Stimulated activated CD8-positive, alpha-beta memory T cell treated with anti-CD3 and anti-CD28 coated beads, Interleukin-2, amount 100 ng/mL, for 48 hours (primary cell): ENCODE measurements at regions not wholly inside any gene's neighbourhood (a gene's known extent, or its start where the extent isn't known, plus 50 kb on each side); places are given as distances from the start of the nearest gene placed in this dataset.
"Not testable (repeated sequence)": the region's sequence is repeated elsewhere in the genome, so short reads cannot be mapped to it uniquely, and the experiment has no call there.

Experiments
- DNase-seq, 2 donors: peaks; one replicate each; pipeline ENCODE4 v3.0.0-alpha.2; 2020; ENCODE audit warnings: low read depth in 2 of 2

DNA sequence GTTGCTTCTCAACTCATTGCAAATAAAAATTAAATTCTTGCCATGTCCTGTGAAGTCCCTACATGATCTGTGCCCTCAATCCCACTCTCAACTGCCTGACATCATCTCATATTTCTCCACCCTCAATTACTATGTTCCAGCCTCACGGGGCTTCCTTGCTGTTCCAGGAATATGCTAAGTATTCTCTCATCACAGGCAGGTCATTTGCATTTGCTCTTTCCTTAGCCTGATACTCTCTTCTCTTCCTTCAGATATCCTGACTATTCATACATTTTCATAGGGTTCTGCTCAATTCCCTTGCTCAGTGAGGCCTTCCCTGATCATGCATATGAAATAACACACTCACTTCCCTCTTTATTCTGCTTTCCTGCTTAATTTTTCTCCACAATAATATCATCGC, 135.1 kb upstream of the DAB2 start:
- DNase-seq: no peak

DNA sequence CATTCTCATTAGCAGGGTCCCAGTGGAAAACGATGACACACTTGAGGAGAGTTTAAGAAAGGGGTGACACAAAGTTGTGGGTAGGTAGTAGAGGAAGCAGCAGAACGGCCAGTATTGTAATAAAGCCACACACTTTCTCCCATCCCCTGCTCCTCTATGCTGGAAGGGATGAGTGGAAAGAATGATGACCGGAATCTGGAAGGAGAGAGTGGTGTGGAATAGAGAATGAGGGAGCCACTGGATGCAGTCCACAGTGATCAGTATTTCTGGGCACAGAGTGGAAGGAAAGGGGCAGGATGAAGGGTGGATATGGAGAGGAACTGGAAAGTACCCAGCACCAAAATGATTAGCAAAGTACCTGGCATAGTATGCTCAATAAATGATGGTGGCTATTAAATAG, 133.8 kb upstream of the DAB2 start:
- DNase-seq: no peak

DNA sequence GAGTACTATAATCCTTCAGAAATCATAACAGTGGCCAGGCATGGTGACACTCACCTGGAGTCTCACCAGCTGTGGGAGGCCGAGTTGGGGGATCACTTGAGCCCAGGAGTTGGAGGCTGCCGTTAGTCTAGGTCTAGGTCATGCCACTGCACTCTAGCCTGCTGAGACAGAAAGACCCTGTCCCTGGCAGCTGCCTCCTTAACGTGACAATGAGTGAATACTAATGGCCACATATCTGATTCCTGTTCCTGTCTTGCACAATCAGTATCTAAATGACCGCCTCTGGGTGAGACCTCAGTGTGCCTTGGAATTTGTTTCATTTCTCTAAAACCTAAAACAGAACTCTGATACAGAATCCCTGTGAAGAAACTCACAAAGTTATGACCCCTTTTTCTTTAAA, 131.0 kb upstream of the DAB2 start:
- DNase-seq: no peak

DNA sequence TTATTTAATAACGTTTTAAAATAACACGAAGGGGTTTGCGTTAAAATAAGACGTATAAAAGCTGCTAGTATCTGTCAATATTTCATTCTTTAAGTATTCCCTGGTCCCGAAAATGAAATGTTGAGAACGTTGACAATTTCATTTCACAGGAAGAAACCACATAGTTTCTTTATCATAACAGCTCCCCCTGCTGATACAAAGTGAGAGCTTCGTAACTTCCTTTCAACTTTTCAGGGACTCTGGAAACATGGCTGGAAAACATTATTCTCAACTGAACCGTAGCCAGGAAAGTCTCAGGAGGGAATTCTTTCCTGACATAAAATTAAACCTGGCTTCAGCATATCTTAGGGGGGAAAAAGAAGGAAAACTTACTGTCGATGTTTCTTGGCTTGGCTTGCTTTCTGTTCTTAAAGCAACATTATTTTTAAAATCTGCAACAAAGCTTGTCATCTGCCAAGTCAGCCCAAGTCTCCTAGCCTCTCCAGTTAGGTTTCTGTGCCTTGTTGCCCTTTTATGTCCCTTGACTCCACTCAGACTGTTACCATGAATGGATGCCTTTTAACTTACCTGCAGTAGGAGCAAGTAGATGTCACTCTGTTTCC, 122.9 kb upstream of the DAB2 start:
- no peak for DNase-seq

DNA sequence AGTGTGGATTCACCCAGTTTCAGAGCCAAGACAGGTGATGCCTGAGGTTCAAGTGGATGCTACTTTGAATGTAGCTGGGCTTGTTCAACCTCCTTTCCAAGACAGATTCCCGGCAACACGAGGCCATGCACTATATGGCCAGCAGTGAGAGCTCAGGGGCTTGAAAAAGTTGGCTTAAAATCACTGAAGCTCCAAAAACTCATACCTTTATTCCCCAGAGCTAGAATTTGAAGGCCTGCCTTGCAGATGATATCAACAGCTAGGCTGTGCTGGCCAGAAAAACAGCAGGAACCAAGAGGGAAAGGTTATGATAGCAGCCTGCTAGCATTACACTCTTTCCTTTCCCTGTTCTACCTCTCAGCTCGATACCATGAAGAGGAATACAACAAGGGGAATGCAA, 120.2 kb upstream of the DAB2 start:
- no peak for DNase-seq

DNA sequence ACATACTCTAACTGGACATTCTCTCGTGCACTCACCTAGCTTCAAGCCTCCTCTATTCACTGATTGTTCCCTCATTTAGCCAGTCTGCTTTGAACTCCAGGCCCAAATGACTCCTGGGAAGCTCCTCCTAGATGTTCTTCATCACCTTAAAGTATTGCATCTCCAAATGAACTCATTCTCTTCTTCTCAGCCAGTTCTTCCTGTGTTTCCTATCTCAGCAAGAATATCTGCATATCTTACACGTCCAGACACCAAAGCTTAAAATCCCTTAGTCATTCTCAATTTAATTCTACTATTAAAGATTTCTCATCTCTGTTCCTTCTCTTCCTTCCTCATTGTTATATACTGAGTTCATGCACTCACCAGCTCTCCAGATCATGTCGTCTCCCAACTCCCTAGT, 118.6 kb upstream of the DAB2 start:
- DNase-seq: no peak

DNA sequence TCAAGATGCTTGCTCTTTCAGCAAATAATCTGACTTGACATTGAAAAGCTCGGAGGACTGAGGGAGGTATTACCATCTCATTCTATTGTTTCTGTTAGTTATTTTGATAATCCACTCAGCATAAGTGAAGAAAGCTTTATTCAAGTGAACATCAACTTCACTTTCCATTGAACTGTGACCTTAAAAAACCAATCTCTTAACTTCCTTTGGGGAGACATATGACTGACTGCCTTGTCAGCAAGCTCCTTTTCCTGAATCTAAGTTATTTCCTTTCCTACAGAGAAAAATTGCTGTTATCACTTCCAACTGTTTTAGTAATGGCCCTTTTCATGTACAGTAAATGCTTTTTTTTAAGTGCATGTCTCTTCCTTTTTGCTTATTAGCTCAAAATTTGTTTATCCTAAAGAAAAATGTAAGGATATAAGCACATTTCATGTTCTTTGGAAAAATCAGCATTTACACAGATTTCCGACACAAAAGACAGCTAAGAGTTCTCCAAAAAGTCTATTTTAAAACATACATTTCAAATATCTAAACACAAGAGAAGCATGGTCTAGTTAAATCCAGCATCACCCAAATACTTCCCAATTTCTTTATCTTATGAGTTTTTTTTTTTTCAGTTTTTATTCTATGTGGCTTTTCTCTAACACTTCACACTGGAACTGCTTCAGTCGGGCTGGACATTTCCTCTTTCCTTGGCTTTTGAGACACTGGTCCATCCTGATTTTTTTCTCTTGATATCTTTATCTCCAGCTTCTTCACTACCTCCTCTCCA, 117.9 kb upstream of the DAB2 start:
- no peak for DNase-seq

DNA sequence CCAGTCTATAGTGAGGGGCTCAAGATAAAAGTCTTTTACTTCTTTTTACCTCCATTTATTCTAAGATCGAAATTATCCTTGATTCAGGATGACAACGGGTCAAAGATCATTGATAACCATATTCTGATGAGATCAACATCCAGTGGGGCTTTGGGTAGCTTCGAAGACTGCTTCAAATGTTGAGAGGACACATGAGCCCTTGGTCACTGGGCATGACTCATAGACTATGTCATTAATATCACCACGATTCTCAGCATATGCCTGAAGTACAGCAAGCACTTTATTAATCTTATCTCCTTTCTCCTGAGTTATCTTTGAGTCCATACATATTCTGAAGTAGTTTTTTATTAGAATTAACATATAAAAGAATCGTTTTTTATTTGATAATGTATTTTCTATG, 117.1 kb upstream of the DAB2 start:
- DNase-seq: no peak

DNA sequence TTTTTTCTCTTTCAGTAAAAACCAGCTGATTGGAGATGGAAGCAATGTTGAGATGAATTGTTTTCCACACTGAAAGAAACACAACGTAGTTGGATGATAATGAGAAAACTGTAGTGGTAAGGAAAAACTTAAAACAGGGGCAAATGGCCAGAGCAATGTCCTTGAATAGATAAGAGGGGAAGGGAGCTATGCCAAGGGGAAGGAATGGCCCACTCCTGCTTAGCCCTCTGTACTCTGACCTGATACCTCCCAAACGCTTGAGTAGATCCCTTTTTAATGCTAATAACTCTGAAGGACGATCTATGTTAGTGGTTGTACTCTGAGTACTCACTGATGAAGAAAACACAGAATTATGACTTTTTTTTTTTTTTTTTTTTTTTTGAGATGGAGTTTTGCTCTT, 114.7 kb upstream of the DAB2 start:
- no peak for DNase-seq

DNA sequence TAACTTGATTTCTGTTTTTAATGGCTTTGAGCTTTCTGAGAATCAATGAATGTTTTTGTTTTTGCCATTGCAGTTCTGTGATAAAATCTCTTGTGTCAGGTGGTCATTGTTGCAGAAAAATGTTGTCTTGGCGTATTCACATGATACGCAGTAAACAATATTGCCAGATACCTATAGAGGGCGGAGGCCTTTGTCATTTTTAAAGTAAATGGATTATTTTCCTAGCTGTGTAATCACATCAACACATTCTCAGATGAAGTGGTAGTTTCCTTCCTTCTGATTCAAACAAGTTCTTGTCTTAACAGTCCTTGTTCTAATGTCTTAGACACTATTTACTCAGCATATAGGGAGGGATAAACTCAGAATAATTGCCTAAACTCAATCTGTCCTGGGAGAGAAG, 109.9 kb upstream of the DAB2 start:
- DNase-seq: no peak

DNA sequence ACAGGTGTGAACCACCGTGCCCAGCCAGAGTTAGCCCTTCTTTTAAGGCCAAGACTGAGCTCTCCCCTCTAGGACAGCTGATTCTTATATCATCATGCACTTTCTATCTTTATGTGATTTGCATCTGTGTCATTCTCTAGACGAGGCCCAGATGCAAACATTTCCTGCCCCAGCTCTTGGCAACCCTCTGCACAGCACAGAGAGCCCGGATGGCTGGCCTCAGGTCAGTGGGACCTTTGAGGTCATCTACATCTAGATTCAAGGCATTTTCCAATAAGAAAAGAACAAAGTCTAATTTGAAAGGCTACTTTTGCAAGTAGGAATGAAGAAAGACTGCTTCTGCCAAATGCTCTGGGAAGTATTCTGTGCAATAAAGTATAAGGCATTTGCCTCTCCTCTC, 109.0 kb upstream of the DAB2 start:
- no peak for DNase-seq

DNA sequence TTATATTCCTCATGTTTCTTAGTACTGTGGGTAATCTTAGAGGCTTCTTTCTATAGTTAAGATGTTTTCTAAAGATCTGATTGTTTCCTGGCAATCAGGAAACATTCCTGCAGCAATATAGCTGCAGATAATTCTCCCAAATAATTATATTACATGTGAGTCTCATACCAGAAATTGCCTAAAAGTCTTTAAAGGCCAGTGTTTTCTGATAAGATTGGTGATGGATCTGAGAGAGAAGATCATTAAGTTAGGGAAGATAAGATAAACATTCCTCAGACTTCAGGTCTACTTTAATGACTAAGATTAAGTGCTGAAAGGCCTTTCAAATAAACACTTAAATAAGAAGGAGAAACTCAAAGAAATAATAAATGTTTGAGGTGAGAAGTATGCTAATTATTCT, 107.7 kb upstream of the DAB2 start:
- no peak for DNase-seq

DNA sequence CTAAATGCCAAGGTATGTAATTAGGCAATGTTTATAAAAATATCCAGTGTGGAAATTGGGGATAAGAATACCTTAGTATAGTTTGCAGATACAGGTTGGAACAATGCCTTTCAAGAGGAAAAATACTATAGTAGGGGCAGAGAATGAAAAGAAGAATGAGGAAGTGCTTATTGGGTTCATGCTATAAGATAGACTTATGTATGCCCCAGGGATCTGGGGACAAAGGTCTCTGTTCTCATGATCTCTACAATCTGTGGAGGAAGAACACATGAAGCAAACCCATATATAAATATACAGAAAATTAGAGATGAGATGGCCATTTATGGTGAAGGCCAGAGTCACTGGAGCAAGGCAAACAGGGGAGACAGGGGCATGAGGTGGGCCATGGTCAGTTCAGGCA, 106.5 kb upstream of the DAB2 start:
- no peak for DNase-seq

DNA sequence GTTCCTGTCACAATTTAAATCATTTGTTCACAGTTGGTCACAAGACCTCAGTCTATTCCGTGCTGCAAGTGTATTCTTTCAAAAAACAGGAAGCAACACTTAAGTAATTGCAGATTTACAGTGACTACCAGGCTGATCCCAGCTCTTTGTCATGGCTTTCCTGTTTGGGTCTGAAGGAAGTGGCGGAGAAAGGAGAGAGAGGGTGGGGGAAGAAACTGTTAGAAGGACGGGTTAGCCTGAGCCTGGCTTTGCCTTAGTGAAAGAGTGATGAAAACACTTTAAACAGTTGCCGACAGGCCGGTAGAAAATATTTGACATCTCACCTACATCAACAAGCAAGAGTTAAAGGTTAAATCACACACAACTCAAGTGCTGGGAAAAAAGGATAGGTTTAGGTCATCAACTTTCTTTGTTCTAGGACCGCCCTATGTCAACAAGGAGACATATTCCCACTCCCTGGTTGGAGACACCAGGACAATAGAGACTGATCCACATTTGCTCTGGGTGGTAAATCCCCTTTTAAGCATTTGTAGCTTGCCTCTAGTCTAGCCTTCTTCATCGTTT, 102.2 kb upstream of the DAB2 start:
- no peak for DNase-seq

DNA sequence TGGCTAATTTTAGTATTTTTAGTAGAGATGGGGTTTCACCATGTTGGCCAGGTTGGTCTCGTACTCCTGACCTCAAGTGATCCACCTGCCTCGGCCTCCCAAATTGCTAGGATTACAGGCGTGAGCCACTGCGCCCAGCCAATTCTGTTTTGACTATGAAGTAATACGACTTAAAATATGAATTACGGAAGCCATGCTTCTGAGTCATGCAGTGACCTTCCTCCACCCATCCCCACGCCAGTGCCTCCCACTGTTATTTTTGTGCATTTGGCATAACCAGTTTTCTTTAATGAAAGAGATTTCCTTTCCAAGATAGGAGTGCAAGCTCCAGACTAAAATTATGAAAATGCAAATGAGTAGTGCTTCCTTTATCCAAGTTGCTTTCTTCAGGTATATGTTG, 101.0 kb upstream of the DAB2 start:
- DNase-seq: not testable (repeated sequence)

DNA sequence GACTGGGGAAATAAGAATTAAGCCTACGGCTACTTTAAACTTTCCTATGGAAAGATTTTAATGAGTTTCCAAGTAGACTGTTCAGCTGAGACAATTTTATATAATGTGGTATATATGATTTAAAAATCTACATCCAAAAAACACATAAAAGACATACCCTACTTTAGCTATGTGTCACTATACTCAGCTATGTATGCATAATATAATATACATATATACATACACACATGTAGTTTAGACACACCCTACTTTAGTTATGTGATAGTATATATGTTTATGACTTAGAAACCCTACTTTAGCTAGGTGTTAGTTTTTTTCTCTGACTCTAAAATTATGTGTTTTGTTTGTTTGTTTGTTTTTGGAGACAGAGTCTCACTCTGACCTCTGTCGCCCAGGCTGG, 100.5 kb upstream of the DAB2 start:
- no peak for DNase-seq

DNA sequence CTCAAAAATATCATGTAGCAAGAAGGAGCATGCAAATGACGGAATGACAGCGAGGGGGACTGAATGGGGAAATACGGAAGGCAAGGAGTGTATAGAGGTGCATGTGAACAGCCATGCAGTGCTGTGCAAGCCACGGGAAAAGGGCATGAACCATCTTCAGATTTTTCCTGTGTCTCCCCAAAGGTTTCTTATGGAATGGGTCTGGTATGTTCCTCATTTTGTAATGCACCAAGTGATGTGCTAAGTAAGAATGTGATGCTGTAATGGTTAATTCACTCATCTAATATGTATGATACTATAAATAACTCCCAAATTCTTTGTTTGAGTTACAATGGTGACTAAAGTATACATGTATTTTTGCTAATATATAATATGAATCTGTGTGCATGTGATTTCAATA, 99.0 kb upstream of the DAB2 start:
- no peak for DNase-seq

DNA sequence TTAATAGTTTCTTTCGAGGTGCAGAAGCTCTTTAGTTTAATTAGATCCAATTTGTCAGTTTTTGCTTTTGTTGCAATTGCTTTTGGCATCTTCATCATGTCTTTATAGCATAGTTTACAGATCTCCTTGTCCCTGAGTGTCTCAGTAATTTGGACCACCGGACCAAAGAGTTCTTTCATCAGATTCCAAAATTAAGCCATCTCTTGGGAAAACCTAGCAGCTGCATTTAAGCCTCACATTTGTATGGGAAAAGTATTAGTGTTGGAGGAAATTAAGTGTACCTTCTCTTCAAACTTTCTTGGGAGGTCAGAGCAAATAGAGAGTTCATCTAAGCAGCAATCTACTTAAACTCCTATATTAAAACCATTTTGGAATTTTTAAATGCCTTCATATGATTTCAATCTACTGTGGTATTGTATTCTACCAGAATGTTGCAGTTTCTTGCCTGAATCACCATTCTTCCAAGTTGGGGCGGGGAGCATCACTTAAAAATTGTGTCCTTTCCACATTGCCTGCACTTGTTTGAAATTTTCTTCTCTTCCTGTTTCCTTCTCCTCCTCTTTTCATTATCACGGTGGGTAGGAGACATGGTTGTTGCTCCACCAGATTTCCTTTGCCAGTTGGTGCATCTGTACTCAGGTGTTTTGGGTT, 97.3 kb upstream of the DAB2 start:
- DNase-seq: no peak

DNA sequence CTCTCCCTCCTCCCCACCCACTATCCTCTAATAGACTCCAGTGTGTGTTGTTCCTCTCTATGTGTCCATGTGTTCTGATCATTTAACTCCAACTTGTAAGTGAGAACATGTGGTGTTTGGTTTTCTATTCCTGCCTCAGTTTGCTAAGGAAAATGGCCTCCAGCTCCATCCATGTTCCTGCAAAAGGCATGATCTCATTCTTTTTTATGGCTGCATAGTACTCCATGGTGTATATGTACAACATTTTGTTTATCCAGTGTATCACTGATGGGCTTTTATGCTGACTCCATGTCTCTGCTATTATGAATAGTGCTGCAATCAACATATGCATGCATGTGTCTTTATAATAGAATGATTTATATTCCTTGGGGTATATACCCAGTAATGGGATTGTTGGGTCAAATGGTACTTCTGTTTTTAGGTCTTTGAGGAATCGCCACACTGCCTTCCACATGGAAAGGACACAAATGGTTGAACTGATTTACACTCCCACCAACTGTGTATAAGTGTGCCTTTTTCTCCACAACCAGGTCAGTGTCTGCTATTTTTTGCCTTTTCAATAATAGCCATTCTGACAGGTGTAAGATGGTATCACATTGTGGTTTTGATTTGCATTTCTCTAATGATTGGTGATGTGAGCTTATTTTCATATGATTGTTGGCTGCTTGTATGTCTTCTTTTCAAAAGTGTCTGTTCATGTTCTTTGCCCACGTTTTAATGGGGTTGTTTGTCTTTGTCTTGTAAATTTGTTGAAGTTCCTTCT, 96.5 kb upstream of the DAB2 start:
- DNase-seq: no peak

DNA sequence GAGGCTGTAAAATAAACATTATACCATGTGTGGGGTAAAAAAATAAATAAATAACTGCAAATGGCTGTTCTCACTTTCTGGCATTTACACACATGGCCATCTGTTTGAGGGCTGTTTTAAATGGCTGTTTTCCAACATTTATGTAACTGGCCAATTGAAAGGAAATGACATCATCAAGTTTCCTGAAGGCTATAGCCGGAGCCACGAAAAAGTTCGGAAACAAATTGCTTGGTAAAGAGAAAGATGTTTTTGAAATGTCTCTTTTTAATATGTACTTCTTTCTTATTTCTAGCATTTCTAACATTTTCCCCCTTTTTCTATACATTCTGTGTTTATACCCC, 95.4 kb upstream of the DAB2 start:
- DNase-seq: no peak

DNA sequence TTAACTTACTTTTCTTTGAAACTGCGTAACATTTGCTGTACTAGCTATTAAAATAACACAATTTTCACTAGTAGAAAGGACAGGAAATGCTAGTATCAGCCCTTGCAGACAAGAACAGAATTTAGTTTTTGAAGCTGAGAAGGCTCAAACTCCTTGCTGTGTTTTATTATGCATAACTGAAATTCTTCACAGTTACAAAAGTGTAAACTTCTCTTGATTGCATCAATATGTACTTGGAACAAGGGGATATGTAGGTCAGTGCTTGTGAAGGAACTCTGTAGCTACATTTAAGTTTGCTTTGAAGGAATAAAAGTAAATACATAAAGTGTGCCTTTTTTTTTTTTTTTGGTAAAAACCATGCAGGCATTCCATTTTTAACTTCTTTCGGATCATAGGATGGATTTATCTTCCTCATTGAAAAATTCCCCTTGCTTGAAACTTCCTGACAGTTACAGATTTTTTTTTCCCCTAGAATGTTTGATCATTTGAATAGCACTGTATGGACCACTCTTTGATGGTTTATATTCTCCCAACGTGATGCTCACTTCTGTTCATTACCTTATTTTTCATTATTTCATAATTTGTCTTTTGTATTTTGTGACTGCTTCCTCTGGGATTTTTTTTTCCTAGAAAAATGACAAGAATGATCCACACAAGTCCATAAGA, 94.9 kb upstream of the DAB2 start:
- DNase-seq: no peak

DNA sequence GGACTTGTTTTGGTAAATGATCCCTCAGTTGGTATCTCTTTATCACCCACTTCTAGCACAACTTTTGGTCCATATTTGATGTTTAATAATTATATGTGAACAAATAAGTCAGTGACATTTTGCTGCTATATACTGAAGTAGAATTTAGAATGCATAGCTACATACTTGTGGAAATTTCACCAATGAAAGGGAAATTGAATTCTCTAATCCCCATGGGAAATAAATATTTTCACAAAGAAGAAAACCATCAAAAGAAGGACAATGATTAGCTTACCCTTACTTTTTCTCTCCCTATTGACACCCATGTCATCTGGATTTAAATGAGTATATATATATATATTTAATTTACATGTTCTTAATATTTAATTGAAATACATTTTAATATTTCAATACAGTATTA, 94.3 kb upstream of the DAB2 start:
- no peak for DNase-seq
